ENCODE measurements at regions not wholly inside any gene's neighbourhood (a gene's known extent, or its start where the extent isn't known, plus 50 kb on each side); places are given as distances from the start of the nearest gene placed in this dataset.
"Not testable (repeated sequence)": the region's sequence is repeated elsewhere in the genome, so short reads cannot be mapped to it uniquely, and the experiment has no call there.

DNA sequence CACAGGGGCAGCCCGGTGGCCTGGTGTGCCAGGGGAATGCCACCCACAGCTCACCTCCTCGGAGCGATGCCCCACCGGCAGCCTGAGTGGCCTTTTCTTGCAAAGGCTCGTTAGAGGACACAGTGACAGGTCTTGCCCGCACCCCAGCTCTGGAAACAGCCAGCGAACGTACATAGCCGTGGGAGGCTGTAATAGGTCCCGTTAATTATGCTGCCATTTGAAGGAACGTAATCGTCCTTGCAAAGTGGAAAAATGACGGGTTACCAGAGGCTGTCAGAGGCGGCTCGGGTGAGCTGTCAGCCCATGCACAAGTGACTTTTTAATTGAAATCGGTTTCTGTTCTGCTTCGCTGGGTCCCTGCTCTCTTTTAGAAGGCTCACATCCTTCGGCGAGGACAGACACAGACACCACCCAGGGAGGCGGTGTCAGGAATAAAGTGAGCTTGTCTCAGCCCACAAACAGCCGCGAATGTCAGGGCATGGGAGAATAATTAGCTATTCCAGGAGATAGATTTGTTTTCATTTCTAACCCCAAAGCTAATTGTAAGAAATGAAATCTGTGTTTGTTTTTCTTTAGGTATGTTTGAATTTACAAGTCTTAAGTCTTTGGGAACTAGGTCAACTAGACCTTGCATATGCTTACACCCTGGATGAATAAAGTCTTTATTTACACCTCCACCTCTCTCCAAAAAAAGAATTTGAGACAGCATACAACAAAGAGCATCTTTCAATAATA is 77.2 kb upstream of the RFLNA start:
- no peaks in the 10 kb centered on the region for H3K79me2 ChIP-seq (ENCODE audit: insufficient read depth, low read length)
- H3K9ac ChIP-seq (ENCODE audit: low read length) = no peak overlapping the region
- TF ChIP-seq, protein P1, sequence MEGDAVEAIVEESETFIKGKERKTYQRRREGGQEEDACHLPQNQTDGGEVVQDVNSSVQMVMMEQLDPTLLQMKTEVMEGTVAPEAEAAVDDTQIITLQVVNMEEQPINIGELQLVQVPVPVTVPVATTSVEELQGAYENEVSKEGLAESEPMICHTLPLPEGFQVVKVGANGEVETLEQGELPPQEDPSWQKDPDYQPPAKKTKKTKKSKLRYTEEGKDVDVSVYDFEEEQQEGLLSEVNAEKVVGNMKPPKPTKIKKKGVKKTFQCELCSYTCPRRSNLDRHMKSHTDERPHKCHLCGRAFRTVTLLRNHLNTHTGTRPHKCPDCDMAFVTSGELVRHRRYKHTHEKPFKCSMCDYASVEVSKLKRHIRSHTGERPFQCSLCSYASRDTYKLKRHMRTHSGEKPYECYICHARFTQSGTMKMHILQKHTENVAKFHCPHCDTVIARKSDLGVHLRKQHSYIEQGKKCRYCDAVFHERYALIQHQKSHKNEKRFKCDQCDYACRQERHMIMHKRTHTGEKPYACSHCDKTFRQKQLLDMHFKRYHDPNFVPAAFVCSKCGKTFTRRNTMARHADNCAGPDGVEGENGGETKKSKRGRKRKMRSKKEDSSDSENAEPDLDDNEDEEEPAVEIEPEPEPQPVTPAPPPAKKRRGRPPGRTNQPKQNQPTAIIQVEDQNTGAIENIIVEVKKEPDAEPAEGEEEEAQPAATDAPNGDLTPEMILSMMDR (IDR thresholded peaks at IDR 0.05; ENCODE audit: low read length) = no peak
- TF ChIP-seq EZH2 (IDR thresholded peaks at IDR 0.05; ENCODE audit: borderline replicate concordance, low read length) = no peak
- no peaks in the 10 kb centered on the region for H3K36me3 ChIP-seq (ENCODE audit: insufficient read depth, low read length)
- H3K27ac ChIP-seq (ENCODE audit: low read depth, low read length, poor library complexity, severe bottlenecking) = no peak overlapping the region
- H3K4me2 ChIP-seq (ENCODE audit: low read length) = no peak overlapping the region
- peaks cover 3% of the 10 kb centered on the region; the same call in 1 of the 2 replicates for H3K9me3 ChIP-seq (ENCODE audit: low read length)
- H3K9me2 ChIP-seq (ENCODE audit: low read depth, low read length) = no peaks in the 10 kb centered on the region
- H2AFZ ChIP-seq (ENCODE audit: low read length) = no peak overlapping the region
- H4K20me1 ChIP-seq (ENCODE audit: insufficient read depth, low read length) = no peaks in the 10 kb centered on the region
- no peak overlapping the region for H3K4me3 ChIP-seq (ENCODE audit: low read depth, low read length, poor library complexity, severe bottlenecking)
- H3K4me1 ChIP-seq (ENCODE audit: insufficient read depth, low read length, severe bottlenecking) = no peaks in the 10 kb centered on the region
- peaks cover 12% of the 10 kb centered on the region for H3K27me3 ChIP-seq (ENCODE audit: insufficient read depth, low read length)
- H3F3A ChIP-seq (ENCODE audit: insufficient read depth, low read length) = no peaks in the 10 kb centered on the region

DNA sequence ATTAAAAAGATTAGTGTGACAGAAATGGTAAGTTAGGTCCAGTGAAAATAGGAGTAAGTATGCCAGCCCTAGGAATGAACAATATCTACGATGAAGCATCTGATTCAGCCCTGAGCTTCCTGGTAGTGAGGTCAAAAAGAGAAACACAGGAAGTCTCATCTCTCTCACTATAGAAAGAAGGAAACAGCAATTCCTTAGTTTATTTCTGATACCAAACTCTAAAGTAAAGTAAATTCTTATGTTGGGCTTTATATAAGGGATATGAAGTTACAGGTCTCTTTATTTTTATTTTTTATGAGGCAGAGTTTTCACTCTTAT is 76.7 kb upstream of the RFLNA start:
- Histone ChIP-seq H3K79me2 (ENCODE audit: insufficient read depth, low read length) (no peaks in the 10 kb centered on the region), H3K4me1 (ENCODE audit: insufficient read depth, low read length, severe bottlenecking) (no peaks in the 10 kb centered on the region), H3K9me2 (ENCODE audit: low read depth, low read length) (no peaks in the 10 kb centered on the region), H3F3A (ENCODE audit: insufficient read depth, low read length) (no peaks in the 10 kb centered on the region), H3K36me3 (ENCODE audit: insufficient read depth, low read length) (no peaks in the 10 kb centered on the region), H3K4me2 (ENCODE audit: low read length) (no peak overlapping the region), H4K20me1 (ENCODE audit: insufficient read depth, low read length) (no peaks in the 10 kb centered on the region), H3K4me3 (ENCODE audit: low read depth, low read length, poor library complexity, severe bottlenecking) (no peak overlapping the region), H3K27ac (ENCODE audit: low read depth, low read length, poor library complexity, severe bottlenecking) (no peak overlapping the region), H3K9me3 (ENCODE audit: low read length) (peaks cover 3% of the 10 kb centered on the region; the same call in 1 of the 2 replicates), H3K9ac (ENCODE audit: low read length) (no peak overlapping the region), H3K27me3 (ENCODE audit: insufficient read depth, low read length) (peaks cover 12% of the 10 kb centered on the region), H2AFZ (ENCODE audit: low read length) (no peak overlapping the region)
- TF ChIP-seq, protein P1 (IDR thresholded peaks at IDR 0.05; ENCODE audit: low read length) = no peak
- no peak for TF ChIP-seq EZH2 (IDR thresholded peaks at IDR 0.05; ENCODE audit: borderline replicate concordance, low read length)

DNA sequence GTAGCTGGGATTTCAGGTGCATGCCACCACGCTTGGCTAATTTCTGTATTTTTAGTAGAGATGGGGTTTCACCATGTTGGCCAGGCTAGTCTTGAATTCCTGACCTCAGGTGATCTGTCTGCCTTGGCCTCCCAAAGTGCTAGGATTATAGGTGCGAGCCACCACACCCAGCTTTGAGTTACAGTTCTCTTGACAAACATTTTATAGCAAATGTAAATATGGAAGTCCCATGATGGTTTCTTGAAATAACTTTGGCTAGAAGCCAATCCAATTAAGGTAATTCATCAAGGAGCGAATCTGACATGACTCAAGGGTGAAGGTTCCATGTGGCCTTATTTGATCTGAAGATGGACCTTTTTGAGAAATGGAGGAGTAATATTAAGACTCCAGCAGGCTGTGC is 76.2 kb upstream of the RFLNA start:
- not testable (repeated sequence) for H3K9ac ChIP-seq (ENCODE audit: low read length); H3K27ac ChIP-seq (ENCODE audit: low read depth, low read length, poor library complexity, severe bottlenecking); H3K36me3 ChIP-seq (ENCODE audit: insufficient read depth, low read length)

More for the DNA sequence above, 76.2 kb upstream of the RFLNA start:
- H3K4me3 ChIP-seq (ENCODE audit: low read depth, low read length, poor library complexity, severe bottlenecking); H3K4me2 ChIP-seq (ENCODE audit: low read length); H2AFZ ChIP-seq (ENCODE audit: low read length); H3K9me2 ChIP-seq (ENCODE audit: low read depth, low read length); H3K79me2 ChIP-seq (ENCODE audit: insufficient read depth, low read length); H3F3A ChIP-seq (ENCODE audit: insufficient read depth, low read length); H4K20me1 ChIP-seq (ENCODE audit: insufficient read depth, low read length); H3K4me1 ChIP-seq (ENCODE audit: insufficient read depth, low read length, severe bottlenecking); H3K9me3 ChIP-seq (ENCODE audit: low read length): not testable (repeated sequence)
- peaks cover 12% of the 10 kb centered on the region for H3K27me3 ChIP-seq (ENCODE audit: insufficient read depth, low read length)
